HEK293T (cell line): ENCODE measurements at regions not wholly inside any gene's neighbourhood (a gene's known extent, or its start where the extent isn't known, plus 50 kb on each side); places are given as distances from the start of the nearest gene placed in this dataset.

Source experiments
- FOXA1 ChIP-seq: fragments of 450-650 bp; IDR thresholded peaks from 2 replicates; pipeline ENCODE4 v1.6.1; 2016; ENCODE audit warnings: mild to moderate bottlenecking
- FOXK2 ChIP-seq: fragments of 450-650 bp; IDR thresholded peaks from 2 replicates; pipeline ENCODE4 v1.6.1; 2016; ENCODE audit warnings: mild to moderate bottlenecking
- FOXM1 ChIP-seq: fragments of 450-650 bp; IDR thresholded peaks from 2 replicates; pipeline ENCODE4 v1.6.1; 2017; ENCODE audit warnings: mild to moderate bottlenecking, borderline replicate concordance

DNA sequence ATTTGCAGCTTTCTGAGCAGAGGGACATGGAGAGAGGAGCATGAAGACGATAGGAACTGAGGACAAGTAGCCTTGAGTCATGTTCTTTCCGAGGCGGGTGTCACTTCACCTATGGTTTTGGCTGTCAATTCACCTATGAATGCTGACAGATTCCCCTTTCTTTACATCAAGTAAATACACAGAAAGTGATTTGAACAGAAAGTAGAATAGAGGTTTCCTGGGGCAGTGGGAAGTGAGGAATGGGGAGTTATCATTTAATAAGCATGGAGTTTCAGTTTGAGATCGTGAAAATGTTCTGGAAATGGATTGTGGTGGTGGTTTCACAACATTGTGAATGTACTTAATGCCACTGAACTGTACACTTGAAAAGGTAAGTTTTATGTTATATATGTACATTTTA lies 138.4 kb upstream of the MDFIC start:
- TF ChIP-seq FOXM1 (no peak), FOXK2 (no peak), FOXA1 (no peak)
